Osteoblast (primary cell): ENCODE measurements at regions not wholly inside any gene's neighbourhood (a gene's known extent, or its start where the extent isn't known, plus 50 kb on each side); places are given as distances from the start of the nearest gene placed in this dataset.

Source experiments
- DNase-seq: peaks from one replicate; pipeline ENCODE4 v3.0.0; 2011; ENCODE audit warnings: low spot score, mixed read lengths; ENCODE audit not compliant: insufficient read length; ENCODE audit errors: missing footprints
- H2AFZ ChIP-seq: 2 replicates; pipeline ENCODE4 v1.6.0; 2011; ENCODE audit warnings: mild to moderate bottlenecking, low read length
- H3K27ac ChIP-seq: 2 replicates; pipeline ENCODE4 v1.5.1; 2011; ENCODE audit warnings: mild to moderate bottlenecking, low read depth, low read length, moderate library complexity
- H3K27me3 ChIP-seq: 2 replicates; pipeline ENCODE4 v1.6.0; 2012; ENCODE audit warnings: mild to moderate bottlenecking, control low read depth, inconsistent platforms, low read length, moderate library complexity; ENCODE audit not compliant: insufficient read depth
- H3K36me3 ChIP-seq: 2 replicates; pipeline ENCODE4 v1.5.1; 2011; ENCODE audit warnings: mild to moderate bottlenecking, low read length, control low read depth, moderate library complexity; ENCODE audit not compliant: insufficient read depth
- H3K4me1 ChIP-seq: 2 replicates; pipeline ENCODE4 v1.5.1; 2011; ENCODE audit warnings: mild to moderate bottlenecking, low read length, control low read depth, moderate library complexity; ENCODE audit not compliant: insufficient read depth
- H3K4me2 ChIP-seq: 2 replicates; pipeline ENCODE4 v1.6.0; 2011; ENCODE audit warnings: mild to moderate bottlenecking, low read length; ENCODE audit not compliant: insufficient read depth
- H3K4me3 ChIP-seq: fragments of 200-600 bp; sonication (generic); 3 replicates; pipeline ENCODE4 v1.5.1; 2012; ENCODE audit warnings: mild to moderate bottlenecking, low read length, inconsistent platforms; ENCODE audit not compliant: insufficient read depth
- H3K79me2 ChIP-seq: 2 replicates; pipeline ENCODE4 v1.6.0; 2012; ENCODE audit warnings: mild to moderate bottlenecking, low read length, control low read depth, inconsistent platforms; ENCODE audit not compliant: insufficient read depth
- H3K9me3 ChIP-seq: 2 replicates; pipeline ENCODE4 v1.5.1; 2011; ENCODE audit warnings: low read depth, low read length, control low read depth
- H4K20me1 ChIP-seq: 2 replicates; pipeline ENCODE4 v1.6.0; 2012; ENCODE audit warnings: mild to moderate bottlenecking, low read length, control low read depth; ENCODE audit not compliant: insufficient read depth
- TF ChIP-seq, protein P1 (sequence below): IDR thresholded peaks from 2 replicates; pipeline ENCODE4 v1.5.1; 2011; ENCODE audit warnings: mild to moderate bottlenecking, low read depth, low read length, moderate library complexity; ENCODE audit errors: extremely low read depth

- no peak overlapping the region for H2AFZ ChIP-seq
- no peaks in the 10 kb centered on the region for H3K9me3 ChIP-seq
- H3K4me2 ChIP-seq = no peak overlapping the region
- H3K36me3 ChIP-seq = no peaks in the 10 kb centered on the region
- H4K20me1 ChIP-seq = no peaks in the 10 kb centered on the region
- no peak overlapping the region for H3K4me3 ChIP-seq
- DNase-seq = no peak
- TF ChIP-seq, protein P1, sequence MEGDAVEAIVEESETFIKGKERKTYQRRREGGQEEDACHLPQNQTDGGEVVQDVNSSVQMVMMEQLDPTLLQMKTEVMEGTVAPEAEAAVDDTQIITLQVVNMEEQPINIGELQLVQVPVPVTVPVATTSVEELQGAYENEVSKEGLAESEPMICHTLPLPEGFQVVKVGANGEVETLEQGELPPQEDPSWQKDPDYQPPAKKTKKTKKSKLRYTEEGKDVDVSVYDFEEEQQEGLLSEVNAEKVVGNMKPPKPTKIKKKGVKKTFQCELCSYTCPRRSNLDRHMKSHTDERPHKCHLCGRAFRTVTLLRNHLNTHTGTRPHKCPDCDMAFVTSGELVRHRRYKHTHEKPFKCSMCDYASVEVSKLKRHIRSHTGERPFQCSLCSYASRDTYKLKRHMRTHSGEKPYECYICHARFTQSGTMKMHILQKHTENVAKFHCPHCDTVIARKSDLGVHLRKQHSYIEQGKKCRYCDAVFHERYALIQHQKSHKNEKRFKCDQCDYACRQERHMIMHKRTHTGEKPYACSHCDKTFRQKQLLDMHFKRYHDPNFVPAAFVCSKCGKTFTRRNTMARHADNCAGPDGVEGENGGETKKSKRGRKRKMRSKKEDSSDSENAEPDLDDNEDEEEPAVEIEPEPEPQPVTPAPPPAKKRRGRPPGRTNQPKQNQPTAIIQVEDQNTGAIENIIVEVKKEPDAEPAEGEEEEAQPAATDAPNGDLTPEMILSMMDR = no peak
- no peaks in the 10 kb centered on the region for H3K79me2 ChIP-seq
- no peak overlapping the region for H3K27ac ChIP-seq
- no peaks in the 10 kb centered on the region for H3K27me3 ChIP-seq
- H3K4me1 ChIP-seq = no peaks in the 10 kb centered on the region
These were observed 123.4 kb upstream of the LRRN1 start for GRCh38 chr3:3675801-3676200.

- Histone ChIP-seq H3K79me2 (no peaks in the 10 kb centered on the region), H3K4me2 (no peak overlapping the region), H3K27me3 (no peaks in the 10 kb centered on the region), H2AFZ (no peak overlapping the region), H3K27ac (no peak overlapping the region), H4K20me1 (no peaks in the 10 kb centered on the region), H3K4me1 (no peaks in the 10 kb centered on the region), H3K4me3 (no peak overlapping the region), H3K9me3 (no peaks in the 10 kb centered on the region), H3K36me3 (no peaks in the 10 kb centered on the region)
- no peak for DNase-seq
- TF ChIP-seq, protein P1 = no peak
These were observed 124.0 kb upstream of the LRRN1 start for GRCh38 chr3:3675186-3675585.

DNA sequence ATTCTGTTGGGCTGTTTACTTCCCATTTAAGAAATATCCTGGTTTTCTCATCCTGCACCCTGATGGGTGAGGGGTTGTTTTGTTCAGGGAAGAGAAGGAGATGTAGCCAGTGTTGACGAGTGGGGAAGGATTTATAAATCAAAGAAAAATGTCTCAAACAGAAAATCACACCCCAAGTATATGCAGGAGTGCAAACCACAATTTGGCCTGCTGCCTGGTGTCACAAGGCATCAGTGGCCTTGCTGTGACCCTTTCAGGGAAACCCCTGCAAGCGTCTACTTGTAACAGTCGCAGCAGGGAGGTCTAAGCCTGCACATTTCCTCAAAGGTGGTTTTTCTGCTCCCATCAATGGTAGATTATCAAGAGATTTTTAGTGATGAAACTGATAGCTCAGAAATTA, 132.6 kb upstream of the LRRN1 start:
- H3K4me3 ChIP-seq = no peak overlapping the region
- TF ChIP-seq, protein P1 = no peak
- H3K27me3 ChIP-seq = no peaks in the 10 kb centered on the region
- H4K20me1 ChIP-seq = no peaks in the 10 kb centered on the region
- H3K27ac ChIP-seq = no peak overlapping the region
- no peaks in the 10 kb centered on the region for H3K4me1 ChIP-seq
- H2AFZ ChIP-seq = no peak overlapping the region
- peaks cover 5% of the 10 kb centered on the region for H3K9me3 ChIP-seq
- no peaks in the 10 kb centered on the region for H3K79me2 ChIP-seq
- H3K4me2 ChIP-seq = no peak overlapping the region
- DNase-seq = no peak
- no peaks in the 10 kb centered on the region for H3K36me3 ChIP-seq

DNA sequence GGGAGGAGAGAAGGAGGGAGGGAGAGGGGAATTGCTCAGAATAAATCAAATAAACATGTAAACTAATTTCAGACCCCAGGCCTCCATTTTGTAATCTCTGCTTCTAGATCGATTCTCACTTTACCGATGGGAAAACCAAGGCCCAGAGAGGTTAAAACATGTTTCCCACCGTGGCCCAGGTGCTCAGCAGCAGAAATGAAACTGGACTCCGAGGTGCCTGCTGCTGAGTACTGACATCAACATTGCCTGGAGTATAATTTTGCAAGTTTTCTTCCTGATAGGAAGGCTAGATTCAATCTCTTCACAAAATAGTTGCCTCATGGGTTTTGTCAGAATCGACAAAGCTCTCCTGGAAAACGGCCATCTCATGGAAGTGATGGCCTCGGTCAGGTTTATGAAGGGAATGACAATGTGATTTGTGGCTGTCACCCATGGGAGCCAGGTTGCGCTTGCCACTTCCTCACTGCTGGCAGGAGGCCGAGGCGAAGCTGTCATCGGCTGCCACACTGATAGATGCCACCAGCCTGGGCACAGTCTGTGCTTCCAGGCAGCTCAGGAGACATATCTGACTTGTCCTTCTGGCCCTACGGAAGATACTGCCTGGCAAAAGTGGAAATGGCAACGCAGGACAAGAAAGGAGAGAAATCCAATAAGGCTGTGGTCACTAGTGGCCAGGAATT, 133.1 kb upstream of the LRRN1 start:
- TF ChIP-seq, protein P1 = no peak
- no peaks in the 10 kb centered on the region for H3K36me3 ChIP-seq
- no peaks in the 10 kb centered on the region for H3K4me1 ChIP-seq
- H3K27me3 ChIP-seq = no peaks in the 10 kb centered on the region
- no peaks in the 10 kb centered on the region for H4K20me1 ChIP-seq
- H3K4me3 ChIP-seq = no peak overlapping the region
- H3K4me2 ChIP-seq = no peak overlapping the region
- no peak for DNase-seq
- H3K9me3 ChIP-seq = peaks cover 5% of the 10 kb centered on the region
- H3K27ac ChIP-seq = no peak overlapping the region
- no peak overlapping the region for H2AFZ ChIP-seq
- no peaks in the 10 kb centered on the region for H3K79me2 ChIP-seq
